Suprapubic skin (tissue), 4 donors: ENCODE measurements at regions not wholly inside any gene's neighbourhood (a gene's known extent, or its start where the extent isn't known, plus 50 kb on each side); places are given as distances from the start of the nearest gene placed in this dataset.

Experiments
- DNase-seq, 2 donors: peaks; one replicate each; pipeline ENCODE4 v3.0.0-alpha.2; 2019; ENCODE audit warnings: low spot score in 2 of 2
- H3K27ac ChIP-seq: fragments of 200-600 bp; sonication (generic); one replicate; pipeline ENCODE4 v1.5.1; 2019
- H3K27me3 ChIP-seq: fragments of 200-600 bp; sonication (generic); one replicate; pipeline ENCODE4 v1.5.1; 2019
- H3K36me3 ChIP-seq: fragments of 200-600 bp; sonication (generic); one replicate; pipeline ENCODE4 v1.5.1; 2019
- H3K4me1 ChIP-seq: fragments of 200-600 bp; sonication (generic); one replicate; pipeline ENCODE4 v1.5.1; 2019
- H3K4me3 ChIP-seq: fragments of 200-600 bp; sonication (generic); one replicate; pipeline ENCODE4 v1.5.1; 2019; ENCODE audit warnings: mild to moderate bottlenecking
- H3K9me3 ChIP-seq: fragments of 200-600 bp; sonication (generic); one replicate; pipeline ENCODE4 v1.5.1; 2019
- EP300 ChIP-seq: sonication (generic); formaldehyde crosslinking; IDR thresholded peaks from one replicate; pipeline ENCODE4 v1.6.1; 2017; ENCODE audit warnings: antibody characterized with exemption
- POLR2A ChIP-seq, 2 donors: fragments of 450-650 bp; IDR thresholded peaks; one replicate each; pipeline ENCODE4 v1.6.1; 2017; ENCODE audit warnings: antibody characterized with exemption in 2 of 2, mild to moderate bottlenecking in 2 of 2, moderate library complexity in 2 of 2
- POLR2AphosphoS5 ChIP-seq, 3 donors: sonication (generic); formaldehyde crosslinking; IDR thresholded peaks; one replicate each; pipeline ENCODE4 v1.6.1; 2017; ENCODE audit warnings: antibody characterized with exemption in 3 of 3
- WGBS: methylation state at CpG from one replicate; pipeline ENCODE4 v1.1.5; 2018; 5-methylcytosine and 5-hydroxymethylcytosine counted together
- TF ChIP-seq, protein P1 (sequence below), 2 donors: fragments of 200-600 bp in 1 of 2; fragments of 450-650 bp in 1 of 2; sonication (generic) in 1 of 2; IDR thresholded peaks; one replicate each; pipeline ENCODE4 v1.5.1; 2016 to 2019; ENCODE audit warnings: antibody characterized with exemption in 2 of 2, mild to moderate bottlenecking in 1 of 2, moderate library complexity in 1 of 2

DNA sequence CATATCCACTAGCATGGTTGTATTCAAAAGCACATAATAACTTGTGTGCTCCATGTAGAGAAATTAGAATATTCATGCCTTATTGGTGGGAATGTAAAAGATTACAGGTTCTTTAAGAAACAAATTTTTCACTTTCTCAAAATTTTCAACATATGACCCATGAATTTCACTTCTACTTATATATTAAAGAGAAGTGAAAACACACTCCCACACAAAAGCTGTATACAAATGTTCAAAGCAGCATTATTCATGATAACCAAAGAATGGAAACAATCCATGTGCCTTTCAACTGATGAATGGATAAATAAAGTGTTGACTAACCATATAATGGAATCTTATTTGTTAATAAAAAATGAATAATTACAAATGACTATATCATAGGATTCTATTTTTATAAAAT, 694.5 kb upstream of the PCDH15 start:
- H3K27me3 ChIP-seq, result no peaks in the 10 kb centered on the region
- no peak overlapping the region for H3K27ac ChIP-seq
- H3K9me3 ChIP-seq, result peaks cover 3% of the 10 kb centered on the region
- no peaks in the 10 kb centered on the region for H3K36me3 ChIP-seq
- no peaks in the 10 kb centered on the region for H3K4me1 ChIP-seq
- H3K4me3 ChIP-seq, result no peak overlapping the region
- TF ChIP-seq, protein P1, sequence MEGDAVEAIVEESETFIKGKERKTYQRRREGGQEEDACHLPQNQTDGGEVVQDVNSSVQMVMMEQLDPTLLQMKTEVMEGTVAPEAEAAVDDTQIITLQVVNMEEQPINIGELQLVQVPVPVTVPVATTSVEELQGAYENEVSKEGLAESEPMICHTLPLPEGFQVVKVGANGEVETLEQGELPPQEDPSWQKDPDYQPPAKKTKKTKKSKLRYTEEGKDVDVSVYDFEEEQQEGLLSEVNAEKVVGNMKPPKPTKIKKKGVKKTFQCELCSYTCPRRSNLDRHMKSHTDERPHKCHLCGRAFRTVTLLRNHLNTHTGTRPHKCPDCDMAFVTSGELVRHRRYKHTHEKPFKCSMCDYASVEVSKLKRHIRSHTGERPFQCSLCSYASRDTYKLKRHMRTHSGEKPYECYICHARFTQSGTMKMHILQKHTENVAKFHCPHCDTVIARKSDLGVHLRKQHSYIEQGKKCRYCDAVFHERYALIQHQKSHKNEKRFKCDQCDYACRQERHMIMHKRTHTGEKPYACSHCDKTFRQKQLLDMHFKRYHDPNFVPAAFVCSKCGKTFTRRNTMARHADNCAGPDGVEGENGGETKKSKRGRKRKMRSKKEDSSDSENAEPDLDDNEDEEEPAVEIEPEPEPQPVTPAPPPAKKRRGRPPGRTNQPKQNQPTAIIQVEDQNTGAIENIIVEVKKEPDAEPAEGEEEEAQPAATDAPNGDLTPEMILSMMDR (IDR thresholded peaks at IDR 0.05), result no peak
- TF ChIP-seq EP300, result no peak
- TF ChIP-seq POLR2AphosphoS5 (IDR thresholded peaks at IDR 0.05), result no peak
- no peak for TF ChIP-seq POLR2A (IDR thresholded peaks at IDR 0.05)
- no peak for DNase-seq

- peaks cover 3% of the 10 kb centered on the region for H3K9me3 ChIP-seq
- WGBS, result 70% methylated on average over 1 of the region's 1 CpG
Measured at GRCh38 chr10:55491712-55492111, 690.7 kb upstream of the PCDH15 start.

DNA sequence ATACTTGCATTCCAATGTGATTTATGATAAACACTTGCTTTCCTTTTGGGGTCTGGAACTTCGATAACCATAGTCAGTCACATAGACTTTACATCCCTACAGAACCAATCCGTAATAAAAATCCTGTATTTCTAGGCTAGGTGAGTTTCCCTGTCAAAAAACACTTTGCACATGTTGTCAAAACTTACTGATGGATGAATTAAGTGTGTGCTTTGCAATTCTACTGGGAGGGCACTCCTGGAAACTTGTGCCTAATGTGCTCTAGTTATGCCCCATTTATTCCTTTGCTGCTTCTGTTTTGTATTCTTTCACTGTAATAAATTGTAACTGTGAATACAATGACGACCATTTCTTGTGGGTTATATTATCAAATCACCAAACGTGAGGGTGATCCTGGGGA, 684.8 kb upstream of the PCDH15 start:
- WGBS, result 67% methylated on average over 4 of the region's 4 CpGs
- H3K4me3 ChIP-seq, result no peak overlapping the region

More at GRCh38 chr10:55491712-55492111, 690.7 kb upstream of the PCDH15 start:
- no peak overlapping the region for H3K27ac ChIP-seq
- H3K36me3 ChIP-seq, result no peaks in the 10 kb centered on the region
- H3K27me3 ChIP-seq, result no peaks in the 10 kb centered on the region
- TF ChIP-seq POLR2A (IDR thresholded peaks at IDR 0.05) (no peak), EP300 (no peak)
- TF ChIP-seq, protein P1 (IDR thresholded peaks at IDR 0.05), result no peak
- H3K4me1 ChIP-seq, result no peaks in the 10 kb centered on the region
- H3K4me3 ChIP-seq, result no peak overlapping the region
- DNase-seq, result no peak

DNA sequence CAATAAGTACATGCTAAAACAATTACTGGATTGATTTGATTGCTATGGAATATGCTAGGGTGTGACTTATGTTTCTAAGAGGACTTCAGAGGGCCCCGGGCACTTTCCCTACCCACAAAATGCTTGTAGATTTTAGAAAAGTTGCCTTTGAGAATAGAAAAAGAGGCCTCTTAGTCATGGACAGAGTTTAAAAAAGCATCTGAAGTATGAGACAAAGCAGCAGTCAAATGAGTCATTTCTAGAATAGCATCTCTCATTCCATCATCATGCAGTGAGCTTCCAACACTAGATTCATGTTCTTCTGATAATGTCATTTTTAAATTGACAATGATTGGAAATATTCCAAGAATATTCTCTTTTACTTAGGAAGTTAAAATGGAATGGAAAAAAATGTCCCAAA, 675.1 kb upstream of the PCDH15 start:
- TF ChIP-seq POLR2AphosphoS5 (IDR thresholded peaks at IDR 0.05) (no peak), EP300 (no peak), POLR2A (IDR thresholded peaks at IDR 0.05) (no peak)
- TF ChIP-seq, protein P1 (IDR thresholded peaks at IDR 0.05), result no peak
- DNase-seq, result no peak
- Histone ChIP-seq H3K36me3 (no peaks in the 10 kb centered on the region), H3K27me3 (no peaks in the 10 kb centered on the region), H3K27ac (no peak overlapping the region), H3K9me3 (peaks cover 8% of the 10 kb centered on the region), H3K4me3 (no peak overlapping the region), H3K4me1 (no peaks in the 10 kb centered on the region)
- 68% methylated on average over 1 of the region's 1 CpG for WGBS

More for the DNA sequence above, 684.8 kb upstream of the PCDH15 start:
- TF ChIP-seq, protein P1 (IDR thresholded peaks at IDR 0.05), result no peak
- no peak for TF ChIP-seq EP300
- no peak overlapping the region for H3K27ac ChIP-seq
- peaks cover 1% of the 10 kb centered on the region for H3K9me3 ChIP-seq
- DNase-seq, result no peak
- H3K36me3 ChIP-seq, result no peaks in the 10 kb centered on the region
- no peaks in the 10 kb centered on the region for H3K27me3 ChIP-seq
- H3K4me1 ChIP-seq, result no peaks in the 10 kb centered on the region

DNA sequence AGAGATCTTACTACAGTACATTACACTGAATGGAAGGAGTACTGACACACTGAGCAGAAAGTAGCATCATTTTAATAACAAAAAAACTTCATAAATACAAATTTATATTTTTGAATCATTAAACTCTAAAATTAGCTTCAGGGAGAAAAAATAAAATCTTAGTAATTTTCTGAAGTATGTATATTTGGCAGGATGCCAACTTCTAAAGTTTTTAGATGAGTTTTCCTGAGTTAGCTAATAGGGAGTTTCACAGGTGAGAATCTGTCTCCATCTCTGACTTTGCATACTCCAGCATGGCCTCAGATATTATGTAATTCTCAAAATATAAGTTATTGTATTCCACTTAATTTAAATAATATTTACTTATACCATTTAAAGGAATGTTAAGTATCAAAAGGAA, 673.2 kb upstream of the PCDH15 start:
- no peaks in the 10 kb centered on the region for H3K36me3 ChIP-seq
- H3K4me3 ChIP-seq, result no peak overlapping the region
- H3K27ac ChIP-seq, result no peak overlapping the region
- no peaks in the 10 kb centered on the region for H3K27me3 ChIP-seq
- DNase-seq, result no peak
- TF ChIP-seq, protein P1 (IDR thresholded peaks at IDR 0.05), result no peak
- TF ChIP-seq POLR2AphosphoS5 (IDR thresholded peaks at IDR 0.05), result no peak
- TF ChIP-seq POLR2A (IDR thresholded peaks at IDR 0.05), result no peak
- no peak for TF ChIP-seq EP300
- no peaks in the 10 kb centered on the region for H3K4me1 ChIP-seq
- H3K9me3 ChIP-seq, result no peaks in the 10 kb centered on the region
